GM19238 (cell line): ENCODE measurements at regions not wholly inside any gene's neighbourhood (a gene's known extent, or its start where the extent isn't known, plus 50 kb on each side); places are given as distances from the start of the nearest gene placed in this dataset.
"Not testable (repeated sequence)": the region's sequence is repeated elsewhere in the genome, so short reads cannot be mapped to it uniquely, and the experiment has no call there.

Experiments used
- DNase-seq: peaks from one replicate; pipeline ENCODE4 v3.0.0; 2011; ENCODE audit warnings: low spot score; ENCODE audit not compliant: insufficient read length

DNA sequence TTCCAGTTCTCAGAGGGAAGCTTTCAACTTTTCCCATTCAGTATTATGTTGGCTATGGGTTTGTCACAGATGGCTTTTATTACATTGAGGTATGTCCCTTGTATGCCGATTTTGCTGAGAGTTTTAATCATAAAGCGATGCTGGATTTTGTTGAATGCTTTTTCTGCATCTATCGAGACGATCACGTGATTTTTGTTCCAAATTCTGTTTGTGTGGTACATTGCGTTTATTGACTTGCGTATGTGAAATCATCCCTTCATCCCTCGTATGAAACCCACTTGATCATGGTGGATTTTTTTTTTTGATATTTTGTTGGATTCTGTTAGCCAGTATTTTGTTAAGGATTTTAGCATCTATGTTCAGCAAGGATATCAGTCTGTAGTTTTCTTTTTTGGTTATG lies 339.1 kb downstream of the KLF13 start:
- not testable (repeated sequence) for DNase-seq

DNA sequence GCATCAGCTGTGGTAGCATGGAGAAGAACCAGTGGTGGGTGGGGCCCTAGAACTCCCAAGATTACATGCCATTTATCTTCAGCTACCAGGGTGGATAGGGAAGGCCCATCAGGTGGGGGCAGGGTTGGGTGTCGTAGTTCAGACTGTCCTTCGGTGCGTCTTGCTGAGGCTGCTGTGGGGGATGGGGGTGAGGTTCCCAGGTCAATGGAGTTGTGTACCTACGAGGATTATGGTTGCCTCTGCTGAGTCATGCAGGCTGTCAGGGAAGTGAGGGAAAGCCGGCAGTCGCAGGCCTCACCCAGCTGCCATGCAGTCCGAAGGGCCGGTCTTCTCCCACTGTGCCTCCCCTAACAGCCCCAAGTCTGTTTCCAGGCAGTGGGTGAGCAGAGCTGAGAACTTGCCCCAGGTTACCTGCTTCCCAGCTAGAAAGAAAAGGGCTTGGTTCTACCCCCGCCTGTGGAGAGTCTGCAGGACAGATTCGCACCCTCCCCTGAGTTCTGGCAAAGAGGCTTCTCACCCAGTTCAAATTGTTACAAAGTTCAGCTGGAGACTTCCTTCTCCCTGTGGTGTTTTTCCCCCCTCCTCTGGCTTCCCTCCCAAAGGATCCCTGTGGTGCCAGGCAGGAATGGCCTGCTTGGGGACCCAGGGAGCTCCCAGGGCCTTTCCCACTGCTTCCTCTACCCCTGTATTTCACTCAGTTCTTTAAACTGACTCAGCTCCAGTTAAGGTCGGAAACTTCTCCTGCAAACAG lies 342.7 kb downstream of the KLF13 start:
- DNase-seq, result not testable (repeated sequence)

DNA sequence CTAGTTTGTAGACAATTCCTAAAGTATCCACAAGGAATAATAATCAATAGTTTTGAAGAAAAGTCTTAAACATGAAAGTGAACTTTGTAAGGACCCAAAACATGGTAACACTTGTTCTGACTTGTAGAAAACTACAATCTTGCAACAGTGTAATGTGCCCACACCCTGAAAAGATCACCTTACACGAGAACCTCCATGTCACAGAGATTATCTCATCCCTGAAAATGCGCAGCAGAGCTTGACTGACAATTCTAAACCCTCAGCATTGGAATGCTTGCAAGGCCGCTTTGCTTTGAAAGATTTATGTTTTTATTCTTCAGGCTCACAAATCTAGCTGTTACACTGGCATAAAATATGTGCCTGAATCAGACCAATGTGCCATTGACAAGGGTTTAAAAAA lies 346.6 kb downstream of the KLF13 start:
- not testable (repeated sequence) for DNase-seq

DNA sequence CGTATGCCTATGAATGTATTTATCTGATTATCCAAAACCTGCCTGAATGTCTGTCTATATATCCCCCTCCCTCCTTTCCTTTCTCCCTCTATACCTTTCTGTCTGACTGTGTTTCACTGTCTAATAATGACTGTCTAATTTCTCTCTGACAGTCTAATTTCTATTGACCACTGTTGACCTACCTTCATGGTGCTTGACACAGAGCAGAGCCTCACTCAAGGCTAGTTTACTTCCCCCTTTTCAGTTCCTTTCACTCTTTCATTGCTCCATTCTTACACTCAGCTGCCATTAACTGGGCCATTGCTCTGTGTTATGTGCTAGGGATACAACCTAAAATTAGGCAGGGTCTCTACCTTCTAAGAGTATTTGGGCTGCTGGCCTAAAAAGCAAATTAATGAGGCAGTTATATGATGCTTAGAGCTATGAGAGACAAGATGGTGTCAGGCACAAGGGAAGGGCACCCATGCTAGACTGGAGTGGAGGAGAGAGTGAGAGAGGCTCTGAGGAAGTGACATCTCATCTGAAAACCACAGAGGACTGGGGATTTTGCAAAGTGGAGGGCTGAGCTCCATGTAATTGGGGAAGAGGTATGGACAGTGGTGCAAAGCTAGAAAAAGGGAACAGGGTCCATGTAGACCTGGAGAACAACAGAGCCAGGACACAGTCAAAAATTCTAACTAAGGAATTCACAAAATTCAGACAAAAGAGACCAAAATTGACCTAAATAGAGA lies 348.6 kb upstream of the CHRNA7 start:
- not testable (repeated sequence) for DNase-seq

DNA sequence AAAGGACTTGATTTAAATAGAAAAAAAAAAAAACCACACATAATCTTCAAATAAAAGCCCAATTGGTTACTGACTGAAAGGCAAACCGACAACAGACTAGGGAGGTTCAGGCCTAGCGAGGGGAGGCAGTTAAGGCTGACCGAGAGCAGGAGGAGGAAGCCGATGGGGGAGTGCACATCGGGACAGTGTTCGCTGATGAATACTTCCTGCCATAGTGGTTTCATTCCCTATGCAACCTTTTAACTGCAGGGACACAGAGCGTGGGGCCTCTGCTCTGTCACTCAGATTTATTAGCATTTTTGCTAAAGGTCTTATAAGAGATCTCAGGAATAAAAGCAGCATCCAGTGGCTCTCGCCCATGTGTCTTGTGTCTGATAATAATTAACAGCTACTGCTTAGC lies 343.2 kb upstream of the CHRNA7 start:
- DNase-seq, result not testable (repeated sequence)

DNA sequence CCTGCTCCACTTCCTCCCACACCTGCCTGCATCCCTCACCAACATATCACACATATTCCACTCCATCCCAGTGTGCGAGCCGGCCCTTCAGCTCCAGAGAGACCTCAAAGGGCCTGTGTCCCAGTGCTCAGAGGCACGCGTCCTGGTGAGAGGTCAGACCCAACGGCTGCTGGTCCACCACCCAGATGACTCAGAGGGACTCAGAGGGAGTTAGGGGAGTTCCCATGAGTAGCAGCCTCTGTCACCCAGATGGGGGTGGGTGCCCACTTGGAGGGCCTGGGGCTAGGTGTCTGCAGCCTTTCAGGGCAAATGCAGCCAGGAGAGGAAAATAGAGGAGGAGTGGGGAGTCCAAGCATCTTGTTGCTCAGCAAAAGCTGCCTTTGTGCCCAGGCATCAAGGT lies 333.8 kb upstream of the CHRNA7 start:
- not testable (repeated sequence) for DNase-seq

DNA sequence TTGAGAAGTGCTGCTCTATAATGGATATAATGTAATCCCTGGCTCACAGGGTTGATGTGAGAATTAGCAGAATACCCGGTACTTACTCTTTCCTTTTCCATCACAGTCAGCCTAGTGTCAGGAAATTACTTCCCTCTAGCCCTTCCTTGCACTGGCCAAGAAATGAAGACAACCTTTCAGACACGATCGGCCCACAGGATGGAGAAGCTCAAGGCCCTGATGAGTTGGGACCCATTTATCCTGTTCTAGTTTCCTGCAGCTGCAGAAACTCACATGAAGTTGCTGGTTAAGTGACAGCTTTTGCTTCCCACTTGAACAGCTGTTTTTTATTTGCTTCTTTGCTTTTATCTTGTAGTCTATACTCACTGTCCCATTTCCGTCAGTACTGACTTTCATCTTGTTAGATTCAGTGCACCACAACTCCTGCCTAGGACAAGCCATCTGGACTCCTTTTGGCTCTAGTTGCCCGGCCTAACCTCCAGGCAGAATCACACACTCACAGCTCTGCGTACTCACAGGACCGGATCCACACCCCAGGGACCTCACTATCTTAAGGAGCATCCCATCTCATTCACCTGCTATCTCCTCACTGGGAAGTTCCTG lies 325.1 kb upstream of the CHRNA7 start:
- not testable (repeated sequence) for DNase-seq

DNA sequence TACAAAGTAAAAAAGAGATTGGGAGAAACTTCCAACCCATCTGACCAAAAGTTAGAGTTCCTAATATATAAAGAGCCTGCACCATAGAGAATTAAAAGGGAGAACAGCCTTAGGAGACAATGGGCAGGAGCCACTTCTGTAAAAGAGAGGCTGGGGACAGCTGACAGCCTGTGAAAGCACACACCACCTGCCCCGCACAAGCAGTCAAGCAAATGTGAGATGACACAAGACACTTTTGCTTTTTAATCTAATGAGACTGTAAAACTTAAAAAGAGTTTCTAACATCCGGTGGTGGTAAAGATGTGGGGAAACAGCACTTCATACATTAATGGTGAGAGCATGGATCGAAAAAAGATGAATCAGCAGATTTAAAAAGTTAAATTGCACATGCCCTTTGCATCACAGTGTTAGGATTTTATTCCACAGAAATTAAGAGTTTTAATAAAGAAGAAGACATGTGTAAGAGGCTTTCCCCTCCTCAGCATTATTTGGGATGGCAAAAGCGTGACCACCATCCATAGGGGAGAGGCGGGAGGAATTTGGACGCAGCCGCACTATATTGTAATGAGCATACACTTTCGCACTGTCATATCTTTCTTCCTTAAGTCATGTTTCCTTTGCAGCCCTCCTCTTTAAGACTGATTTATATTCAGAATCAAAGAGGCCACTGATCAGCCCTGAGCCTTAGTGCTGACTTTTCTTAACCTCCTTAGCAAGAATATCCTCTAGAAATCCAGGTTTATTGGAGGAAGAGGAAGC lies 322.2 kb upstream of the CHRNA7 start:
- not testable (repeated sequence) for DNase-seq

DNA sequence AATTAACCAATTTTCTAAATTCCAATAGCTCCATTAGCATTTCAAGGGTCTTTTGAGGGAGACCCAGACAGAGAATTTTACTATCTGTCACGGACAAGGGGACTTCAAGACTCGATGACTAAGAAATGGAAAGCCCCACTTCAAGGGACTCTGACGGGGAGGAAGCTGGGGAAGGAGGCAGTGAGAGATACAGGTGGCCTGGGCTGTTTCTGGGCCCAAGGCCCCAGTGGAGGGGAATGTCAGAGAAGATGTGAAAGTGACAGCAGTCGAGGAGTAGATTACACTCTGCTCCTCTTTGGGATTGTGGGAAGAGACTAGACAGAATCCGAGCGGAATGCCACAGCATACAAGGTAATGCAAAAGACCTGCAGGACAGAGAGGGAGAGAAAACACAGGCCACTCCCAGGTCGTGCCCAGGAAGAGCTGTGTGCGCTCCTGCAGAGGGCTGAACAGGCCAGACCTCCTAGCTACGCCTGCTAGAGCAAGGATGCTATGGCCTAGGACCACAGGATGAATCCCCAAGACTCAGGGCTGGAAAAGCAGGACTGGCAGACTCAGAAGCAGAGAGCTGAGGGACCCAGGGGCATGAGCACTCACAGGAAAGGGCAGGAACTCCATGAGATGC lies 321.5 kb upstream of the CHRNA7 start:
- DNase-seq, result not testable (repeated sequence)

DNA sequence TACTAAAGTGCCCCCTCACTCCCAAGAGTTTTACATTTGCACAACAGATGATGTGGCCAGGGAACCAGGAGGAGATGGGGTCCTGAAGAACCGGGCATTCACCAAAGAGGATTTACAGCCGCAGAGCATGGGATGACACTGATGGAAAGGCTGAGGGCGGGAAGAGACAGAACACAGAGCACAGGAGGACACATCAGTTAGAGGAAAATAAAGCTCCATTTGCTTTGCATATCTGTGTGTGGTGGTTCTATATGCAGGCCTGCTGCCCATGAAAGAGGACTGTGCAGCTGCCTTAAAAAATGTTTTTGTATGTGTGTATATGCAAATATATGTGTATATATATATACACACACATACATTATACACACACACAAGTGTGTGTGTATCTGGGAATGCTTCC lies 320.8 kb upstream of the CHRNA7 start:
- not testable (repeated sequence) for DNase-seq

DNA sequence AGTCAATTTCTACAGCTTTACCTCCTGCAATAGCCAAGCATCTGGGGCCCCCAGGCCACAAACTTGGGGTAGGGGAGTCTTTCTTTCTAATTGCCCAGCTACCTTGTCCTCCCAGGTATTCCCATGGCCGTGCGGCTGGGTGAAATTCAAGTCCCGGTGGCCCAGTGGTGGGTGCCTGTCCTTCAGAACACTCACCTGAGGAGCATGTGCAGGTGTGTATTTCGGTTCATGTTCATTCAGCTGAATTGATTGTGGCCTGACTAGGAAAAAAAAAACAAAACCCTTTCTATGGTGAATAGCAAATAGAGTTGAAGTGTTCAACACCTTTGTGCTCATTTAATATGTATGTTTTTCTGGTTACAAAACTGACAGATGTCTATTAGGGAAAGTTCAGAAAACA lies 319.5 kb upstream of the CHRNA7 start:
- not testable (repeated sequence) for DNase-seq

DNA sequence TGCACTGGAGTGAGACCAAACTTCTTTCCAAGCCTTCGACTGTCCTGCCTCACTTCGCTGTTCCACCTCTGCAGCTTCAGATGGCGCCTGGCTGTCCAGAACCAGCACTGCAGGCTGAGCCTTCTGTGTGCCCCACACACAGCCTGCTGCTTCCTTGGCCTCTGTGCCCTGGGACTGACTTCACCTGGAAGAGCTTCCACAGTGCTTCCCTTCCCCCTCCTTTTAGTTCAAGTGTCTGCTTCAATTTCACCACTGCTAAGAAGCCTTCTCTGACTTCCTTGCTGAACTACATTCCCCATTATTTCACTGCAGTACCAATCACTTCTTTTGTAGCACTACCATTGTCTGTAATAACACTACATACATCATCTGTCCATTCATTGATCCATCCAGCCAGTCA lies 315.1 kb upstream of the CHRNA7 start:
- DNase-seq, result not testable (repeated sequence)

DNA sequence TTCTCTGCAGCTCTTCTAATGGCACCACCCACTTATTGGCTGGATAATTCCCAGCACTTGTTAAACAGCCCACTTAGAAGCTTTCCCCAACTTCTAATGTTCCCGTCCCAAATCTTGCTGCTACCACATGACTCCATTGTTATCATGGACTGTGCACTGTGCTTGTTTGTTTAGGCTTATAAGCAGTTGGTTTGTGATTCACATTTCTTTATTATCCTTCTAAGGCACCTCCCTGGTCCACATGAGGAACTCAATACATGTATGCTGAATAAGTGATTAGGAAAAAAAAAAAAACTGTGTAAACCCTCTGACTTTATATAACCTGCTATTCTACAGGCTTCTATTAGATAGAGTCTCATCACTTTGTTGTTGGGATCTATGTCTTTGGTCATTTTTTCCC lies 311.7 kb upstream of the CHRNA7 start:
- DNase-seq, result not testable (repeated sequence)

DNA sequence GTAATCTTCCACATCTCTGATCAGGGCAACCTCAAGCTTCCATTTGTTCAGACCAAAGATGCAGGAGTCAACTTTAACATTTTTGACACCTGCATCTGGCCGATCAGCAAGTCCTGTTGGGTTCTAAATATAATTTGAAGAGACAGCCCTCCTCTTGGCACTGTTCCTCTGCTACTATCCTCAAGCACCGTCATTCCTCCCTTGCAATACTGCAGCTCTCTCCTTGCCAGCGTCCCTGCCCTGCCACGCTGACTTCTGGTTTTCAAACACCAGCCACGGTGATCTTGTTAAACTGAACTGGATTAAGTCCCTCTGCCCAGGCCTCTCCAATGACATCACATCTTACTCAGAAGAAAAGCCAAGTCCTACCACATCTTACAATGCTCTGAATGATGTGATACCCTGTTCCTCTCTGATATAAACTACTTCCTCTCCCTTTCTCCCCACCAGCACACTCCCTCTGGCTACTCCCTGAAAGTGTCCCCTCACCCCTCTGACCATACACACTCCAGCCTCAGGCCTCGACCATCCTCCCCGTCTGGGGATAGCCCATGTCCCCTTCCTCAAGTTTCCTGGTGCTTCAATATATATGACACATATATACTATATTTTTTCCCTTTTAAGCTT lies 310.8 kb upstream of the CHRNA7 start:
- not testable (repeated sequence) for DNase-seq

DNA sequence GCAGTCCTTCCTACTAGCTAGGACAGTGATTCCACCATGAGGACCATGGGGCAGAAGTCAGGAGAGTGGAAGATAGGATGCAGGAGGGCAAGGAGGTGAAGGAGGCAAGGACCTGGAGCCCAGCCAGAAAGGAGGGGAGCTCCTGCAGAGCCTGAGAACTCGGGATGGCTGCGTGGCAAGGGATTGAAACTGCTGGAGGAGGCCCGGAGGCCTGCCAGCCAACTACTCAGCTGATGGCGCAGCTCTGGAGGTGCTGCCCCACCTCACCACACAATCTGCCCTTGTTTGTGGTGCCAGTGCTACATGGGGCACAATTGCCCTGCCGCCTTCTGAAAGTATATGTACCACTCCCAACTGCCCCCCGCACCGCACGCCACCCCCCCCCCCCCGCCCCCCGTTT lies 307.3 kb upstream of the CHRNA7 start:
- not testable (repeated sequence) for DNase-seq

DNA sequence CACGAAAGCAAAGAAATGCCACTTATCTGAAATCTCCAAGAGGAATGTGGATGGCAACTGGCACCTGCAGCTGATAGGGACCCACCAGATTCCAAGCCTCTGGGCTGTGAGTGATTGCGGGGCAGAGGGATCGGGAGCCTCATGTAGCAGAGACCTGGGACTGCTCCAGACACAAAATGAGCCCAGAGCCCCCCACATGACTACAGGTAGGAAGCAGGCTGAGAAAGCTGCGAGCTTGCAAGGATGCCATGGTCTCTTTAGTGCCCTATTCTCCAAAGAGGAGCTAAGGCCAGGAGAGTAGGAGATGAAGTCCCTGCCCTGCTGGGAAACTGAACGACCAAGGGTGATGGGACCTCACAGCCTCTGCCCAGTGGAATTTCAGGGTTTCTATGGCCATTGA lies 305.4 kb upstream of the CHRNA7 start:
- DNase-seq, result not testable (repeated sequence)

DNA sequence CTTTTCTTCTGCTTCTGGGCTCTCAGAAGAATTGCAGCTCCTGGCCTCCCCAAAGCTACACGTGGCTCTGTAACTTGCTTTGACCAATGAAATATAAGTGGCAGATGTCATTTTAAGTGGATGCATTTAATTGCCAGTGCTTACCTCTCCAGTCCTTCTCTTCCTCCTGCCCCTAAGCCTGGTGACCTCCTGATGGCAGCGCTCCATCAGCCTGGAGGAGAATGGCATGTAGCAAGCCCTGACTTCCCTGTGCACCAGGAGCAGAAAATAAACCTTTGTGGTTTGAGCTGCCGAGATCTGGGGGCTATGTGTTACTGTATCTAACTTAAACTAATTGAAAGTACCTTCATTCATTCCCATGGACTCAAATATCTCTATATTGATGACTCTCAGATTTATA lies 304.7 kb upstream of the CHRNA7 start:
- DNase-seq, result not testable (repeated sequence)

DNA sequence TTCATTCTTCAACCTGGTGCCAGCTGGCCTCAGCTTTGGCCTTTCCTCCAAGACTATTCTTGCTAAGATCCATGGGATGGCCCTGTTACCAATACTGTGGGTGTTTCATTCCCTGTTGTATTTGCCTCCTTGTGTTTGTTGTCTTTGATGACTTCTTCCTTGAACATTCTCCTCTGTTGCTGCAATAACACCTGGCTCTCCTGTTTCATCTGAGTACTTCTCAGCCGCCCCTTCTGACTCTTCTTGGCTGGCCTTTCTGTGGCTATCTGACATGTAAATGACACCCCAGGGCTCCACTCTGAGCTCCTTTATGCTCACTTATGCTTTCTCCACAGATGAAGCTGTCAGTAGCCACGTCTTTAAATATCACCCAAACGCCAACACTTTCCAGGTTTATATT lies 302.7 kb upstream of the CHRNA7 start:
- DNase-seq, result no peak

DNA sequence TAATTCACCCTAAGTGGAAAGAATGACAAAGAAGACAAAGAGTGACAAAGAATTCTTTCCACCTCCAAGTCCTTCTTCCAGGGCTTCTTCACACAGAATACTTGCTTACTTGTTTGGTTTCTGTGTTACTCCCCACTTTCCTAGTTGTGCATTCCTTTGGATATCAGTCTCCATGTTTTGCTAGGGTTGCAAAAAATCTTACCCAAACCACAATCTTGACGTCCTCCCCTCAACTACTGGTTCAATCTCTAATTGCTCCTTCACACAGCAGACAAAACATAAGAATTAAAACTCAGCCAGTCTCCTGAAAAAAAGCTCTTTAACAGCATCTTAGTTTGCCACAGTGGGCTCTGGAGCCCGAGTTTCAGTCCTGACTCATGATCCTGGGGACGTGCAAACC lies 297.6 kb upstream of the CHRNA7 start:
- DNase-seq, result no peak

DNA sequence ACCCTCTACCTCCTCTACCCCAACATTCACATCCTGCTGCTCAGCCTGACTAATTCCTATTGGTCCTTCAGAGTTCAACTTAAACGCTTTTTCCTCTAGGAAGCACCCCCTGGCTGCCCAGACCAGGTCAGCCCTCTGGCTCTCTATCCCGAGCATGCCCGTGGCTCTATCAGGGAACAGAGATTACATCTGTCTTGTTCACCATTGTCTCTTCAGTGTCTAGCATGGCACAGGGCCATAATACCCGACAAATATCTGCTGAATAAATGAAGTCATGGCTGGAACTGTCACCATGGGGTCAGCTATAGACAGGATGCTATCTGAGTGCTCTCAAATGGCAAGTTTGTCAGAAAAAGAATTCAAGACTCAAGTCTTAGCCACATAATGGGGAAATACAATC lies 296.9 kb upstream of the CHRNA7 start:
- no peak for DNase-seq

DNA sequence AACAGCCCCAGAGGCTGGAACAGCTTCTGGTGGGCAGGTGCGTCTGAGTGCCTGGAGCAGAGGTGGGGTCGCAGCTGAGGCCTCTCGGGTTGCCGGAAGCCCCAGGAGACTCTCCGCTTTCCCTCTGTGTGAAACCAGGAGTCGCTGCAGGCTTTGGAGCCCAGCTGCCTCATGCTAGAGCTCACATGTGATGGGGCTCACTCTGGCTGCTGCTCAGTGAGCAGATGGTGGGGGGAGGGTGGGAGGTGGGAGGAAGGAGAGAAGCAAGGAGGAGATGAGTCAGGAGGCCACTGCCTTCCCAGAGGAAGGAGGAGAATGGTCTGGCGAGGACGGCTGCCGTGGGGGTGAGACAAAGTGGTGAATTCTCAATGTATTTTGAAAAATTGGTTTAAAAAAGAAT lies 290.1 kb upstream of the CHRNA7 start:
- DNase-seq, result no peak
